ENCODE measurements at regions not wholly inside any gene's neighbourhood (a gene's known extent, or its start where the extent isn't known, plus 50 kb on each side); places are given as distances from the start of the nearest gene placed in this dataset.

GRCh38 chr6:74870403-74870802 is 335.4 kb downstream of the COL12A1 start:
- peaks cover 0 to 3% (median 0%) of the 10 kb centered on the region in 3 donors for H3K9me3 ChIP-seq (ENCODE audit: control insufficient read depth in 3 of 3, low read length in 3 of 3)
- no peaks in the 10 kb centered on the region for H3K36me3 ChIP-seq (ENCODE audit: control insufficient read depth in 3 of 3, insufficient read depth in 3 of 3, low read length in 3 of 3)
- no peak overlapping the region for H3K27ac ChIP-seq (ENCODE audit: low read depth, low read length)
- H3K9ac ChIP-seq (ENCODE audit: low read depth in 1 of 3, low read length in 3 of 3) = no peak overlapping the region
- H3K4me3 ChIP-seq (ENCODE audit: low read length in 3 of 3) = no peak overlapping the region
- no peaks in the 10 kb centered on the region for H3K4me1 ChIP-seq (ENCODE audit: control insufficient read depth in 3 of 3, insufficient read depth in 3 of 3, low read length in 3 of 3)
- H3K27me3 ChIP-seq (ENCODE audit: control insufficient read depth in 3 of 3, insufficient read depth in 3 of 3, low read length in 3 of 3) = no peaks in the 10 kb centered on the region

DNA sequence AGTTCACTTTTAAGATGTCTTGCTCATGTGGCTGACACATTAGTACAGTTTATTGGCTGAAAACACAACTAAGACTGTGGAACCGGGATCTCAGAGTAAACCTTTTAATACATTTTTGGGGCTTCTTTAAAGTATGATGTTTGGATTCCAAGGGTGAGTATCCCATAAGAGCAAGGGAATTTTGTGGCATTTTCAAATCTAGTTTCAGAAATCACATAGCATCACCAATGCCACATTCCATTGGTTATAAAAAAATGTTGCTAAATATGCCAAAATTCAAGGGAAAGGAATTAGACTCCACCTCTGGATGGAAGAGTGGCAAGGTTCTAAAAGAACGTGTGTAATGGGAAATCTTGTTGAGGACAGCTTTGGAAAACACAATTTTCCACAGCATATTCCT is 338.6 kb downstream of the COL12A1 start:
- no peaks in the 10 kb centered on the region for H3K4me1 ChIP-seq (ENCODE audit: control insufficient read depth in 3 of 3, insufficient read depth in 3 of 3, low read length in 3 of 3)
- no peaks in the 10 kb centered on the region for H3K36me3 ChIP-seq (ENCODE audit: control insufficient read depth in 3 of 3, insufficient read depth in 3 of 3, low read length in 3 of 3)
- no peak overlapping the region for H3K27ac ChIP-seq (ENCODE audit: low read depth, low read length)
- H3K27me3 ChIP-seq (ENCODE audit: control insufficient read depth in 3 of 3, insufficient read depth in 3 of 3, low read length in 3 of 3) = no peaks in the 10 kb centered on the region
- H3K9ac ChIP-seq (ENCODE audit: low read depth in 1 of 3, low read length in 3 of 3) = no peak overlapping the region
- H3K4me3 ChIP-seq (ENCODE audit: low read length in 3 of 3) = no peak overlapping the region
- no peaks in the 10 kb centered on the region for H3K9me3 ChIP-seq (ENCODE audit: control insufficient read depth in 3 of 3, low read length in 3 of 3)

GRCh38 chr6:74863968-74864367 is 341.9 kb downstream of the COL12A1 start:
- no peak overlapping the region for H3K27ac ChIP-seq (ENCODE audit: low read depth, low read length)

DNA sequence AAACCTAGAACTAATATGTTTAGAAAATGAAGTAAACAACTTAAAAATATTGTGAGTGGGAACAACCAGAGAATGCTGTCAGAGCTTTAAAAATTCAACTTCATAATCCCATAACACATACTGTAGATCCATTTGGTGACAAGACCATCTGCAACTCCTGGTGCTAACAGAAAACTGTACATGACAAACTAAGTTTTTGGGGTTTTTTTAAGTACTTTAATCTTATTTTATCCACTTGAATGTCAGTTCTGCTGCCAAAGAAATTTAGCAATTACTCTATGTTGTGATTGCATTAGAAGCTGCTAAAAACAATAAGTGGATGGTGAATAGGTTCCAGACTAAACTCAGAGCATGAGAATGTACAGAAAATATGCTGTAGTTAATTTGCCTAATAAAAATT is 345.4 kb downstream of the COL12A1 start:
- Histone ChIP-seq H3K36me3 (ENCODE audit: control insufficient read depth in 3 of 3, insufficient read depth in 3 of 3, low read length in 3 of 3) (no peaks in the 10 kb centered on the region), H3K4me3 (ENCODE audit: low read length in 3 of 3) (no peak overlapping the region), H3K9ac (ENCODE audit: low read depth in 1 of 3, low read length in 3 of 3) (no peak overlapping the region), H3K9me3 (ENCODE audit: control insufficient read depth in 3 of 3, low read length in 3 of 3) (no peaks in the 10 kb centered on the region), H3K27me3 (ENCODE audit: control insufficient read depth in 3 of 3, insufficient read depth in 3 of 3, low read length in 3 of 3) (no peaks in the 10 kb centered on the region), H3K4me1 (ENCODE audit: control insufficient read depth in 3 of 3, insufficient read depth in 3 of 3, low read length in 3 of 3) (no peaks in the 10 kb centered on the region), H3K27ac (ENCODE audit: low read depth, low read length) (no peak overlapping the region)

More at GRCh38 chr6:74863968-74864367, 341.9 kb downstream of the COL12A1 start:
- Histone ChIP-seq H3K9ac (ENCODE audit: low read depth in 1 of 3, low read length in 3 of 3) (no peak overlapping the region), H3K9me3 (ENCODE audit: control insufficient read depth in 3 of 3, low read length in 3 of 3) (no peaks in the 10 kb centered on the region), H3K4me1 (ENCODE audit: control insufficient read depth in 3 of 3, insufficient read depth in 3 of 3, low read length in 3 of 3) (no peaks in the 10 kb centered on the region), H3K4me3 (ENCODE audit: low read length in 3 of 3) (no peak overlapping the region), H3K36me3 (ENCODE audit: control insufficient read depth in 3 of 3, insufficient read depth in 3 of 3, low read length in 3 of 3) (no peaks in the 10 kb centered on the region), H3K27me3 (ENCODE audit: control insufficient read depth in 3 of 3, insufficient read depth in 3 of 3, low read length in 3 of 3) (no peaks in the 10 kb centered on the region)

DNA sequence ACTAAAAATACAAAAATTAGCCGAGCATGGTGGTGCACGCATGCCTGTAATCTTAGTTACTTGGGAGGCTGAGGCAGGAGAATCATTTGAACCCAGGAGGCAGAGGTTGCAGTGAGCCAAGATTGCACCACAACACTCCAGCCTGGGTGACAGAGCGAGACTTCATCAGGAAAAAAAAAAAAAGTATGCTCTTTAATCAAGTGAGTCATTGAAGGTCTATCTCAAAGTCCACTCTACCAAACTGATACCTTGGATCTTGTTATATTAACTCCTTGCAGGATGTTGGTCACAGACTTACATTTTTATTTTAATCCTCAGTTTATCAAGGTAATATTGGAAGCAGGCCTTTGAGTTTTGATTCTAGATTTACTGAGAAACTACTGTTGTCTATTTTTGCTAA is 348.7 kb downstream of the COL12A1 start:
- no peaks in the 10 kb centered on the region for H3K36me3 ChIP-seq (ENCODE audit: control insufficient read depth in 3 of 3, insufficient read depth in 3 of 3, low read length in 3 of 3)
- no peaks in the 10 kb centered on the region for H3K27me3 ChIP-seq (ENCODE audit: control insufficient read depth in 3 of 3, insufficient read depth in 3 of 3, low read length in 3 of 3)
- no peak overlapping the region for H3K9ac ChIP-seq (ENCODE audit: low read depth in 1 of 3, low read length in 3 of 3)
- H3K27ac ChIP-seq (ENCODE audit: low read depth, low read length) = no peak overlapping the region
- no peaks in the 10 kb centered on the region for H3K9me3 ChIP-seq (ENCODE audit: control insufficient read depth in 3 of 3, low read length in 3 of 3)
- no peak overlapping the region for H3K4me3 ChIP-seq (ENCODE audit: low read length in 3 of 3)
- H3K4me1 ChIP-seq (ENCODE audit: control insufficient read depth in 3 of 3, insufficient read depth in 3 of 3, low read length in 3 of 3) = no peaks in the 10 kb centered on the region

DNA sequence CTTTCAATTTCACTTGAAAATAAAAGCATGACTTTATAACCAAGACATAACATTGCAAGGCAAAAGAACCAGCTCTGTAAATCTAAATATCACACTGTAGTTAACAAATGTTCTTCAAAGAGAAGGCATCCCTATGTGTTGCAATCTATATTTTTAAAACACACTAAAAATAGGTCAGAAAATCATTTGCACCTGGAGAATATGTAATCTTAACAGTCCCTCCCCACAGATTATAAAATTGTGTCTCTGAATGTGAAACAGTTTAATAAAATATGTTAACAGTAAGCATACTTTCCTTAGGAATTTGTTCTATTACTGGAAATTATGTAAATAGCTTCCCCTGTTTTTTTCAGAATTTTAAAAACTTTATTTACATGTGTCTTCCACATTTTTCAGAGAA is 351.9 kb downstream of the COL12A1 start:
- Histone ChIP-seq H3K9me3 (ENCODE audit: control insufficient read depth in 3 of 3, low read length in 3 of 3) (no peaks in the 10 kb centered on the region), H3K4me3 (ENCODE audit: low read length in 3 of 3) (no peak overlapping the region), H3K36me3 (ENCODE audit: control insufficient read depth in 3 of 3, insufficient read depth in 3 of 3, low read length in 3 of 3) (no peaks in the 10 kb centered on the region), H3K27me3 (ENCODE audit: control insufficient read depth in 3 of 3, insufficient read depth in 3 of 3, low read length in 3 of 3) (no peaks in the 10 kb centered on the region), H3K4me1 (ENCODE audit: control insufficient read depth in 3 of 3, insufficient read depth in 3 of 3, low read length in 3 of 3) (no peaks in the 10 kb centered on the region), H3K9ac (ENCODE audit: low read depth in 1 of 3, low read length in 3 of 3) (no peak overlapping the region), H3K27ac (ENCODE audit: low read depth, low read length) (no peak overlapping the region)

DNA sequence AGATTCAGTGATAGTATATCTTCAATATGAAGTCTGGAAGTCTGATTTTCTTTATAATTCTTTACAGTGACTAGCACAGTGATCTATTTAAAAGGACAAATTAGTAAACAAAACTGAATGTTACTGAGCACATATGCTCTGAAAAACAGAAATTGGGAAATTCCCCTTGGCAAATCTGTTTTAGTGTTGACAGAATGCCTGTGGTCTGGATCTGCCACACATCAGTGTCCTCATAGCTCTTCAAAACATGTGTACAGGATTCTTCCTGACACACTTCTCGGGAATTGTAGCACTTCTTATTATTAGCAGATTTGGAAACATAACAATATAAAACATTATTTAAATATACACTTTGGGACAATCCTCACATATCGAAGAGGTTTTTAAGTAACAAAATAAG is 354.3 kb downstream of the COL12A1 start:
- no peaks in the 10 kb centered on the region for H3K36me3 ChIP-seq (ENCODE audit: control insufficient read depth in 3 of 3, insufficient read depth in 3 of 3, low read length in 3 of 3)
- no peaks in the 10 kb centered on the region for H3K4me1 ChIP-seq (ENCODE audit: control insufficient read depth in 3 of 3, insufficient read depth in 3 of 3, low read length in 3 of 3)
- H3K27me3 ChIP-seq (ENCODE audit: control insufficient read depth in 3 of 3, insufficient read depth in 3 of 3, low read length in 3 of 3) = no peaks in the 10 kb centered on the region
- H3K9me3 ChIP-seq (ENCODE audit: control insufficient read depth in 3 of 3, low read length in 3 of 3) = no peaks in the 10 kb centered on the region
- H3K9ac ChIP-seq (ENCODE audit: low read depth in 1 of 3, low read length in 3 of 3) = no peak overlapping the region
- H3K27ac ChIP-seq (ENCODE audit: low read depth, low read length) = no peak overlapping the region
- no peak overlapping the region for H3K4me3 ChIP-seq (ENCODE audit: low read length in 3 of 3)

GRCh38 chr6:74840953-74841352 is 364.9 kb downstream of the COL12A1 start:
- no peaks in the 10 kb centered on the region for H3K9me3 ChIP-seq (ENCODE audit: control insufficient read depth in 3 of 3, low read length in 3 of 3)
- H3K27ac ChIP-seq (ENCODE audit: low read depth, low read length) = no peak overlapping the region
- no peak overlapping the region for H3K4me3 ChIP-seq (ENCODE audit: low read length in 3 of 3)
- H3K27me3 ChIP-seq (ENCODE audit: control insufficient read depth in 3 of 3, insufficient read depth in 3 of 3, low read length in 3 of 3) = no peaks in the 10 kb centered on the region
- no peak overlapping the region for H3K9ac ChIP-seq (ENCODE audit: low read depth in 1 of 3, low read length in 3 of 3)
- no peaks in the 10 kb centered on the region for H3K36me3 ChIP-seq (ENCODE audit: control insufficient read depth in 3 of 3, insufficient read depth in 3 of 3, low read length in 3 of 3)
- no peaks in the 10 kb centered on the region for H3K4me1 ChIP-seq (ENCODE audit: control insufficient read depth in 3 of 3, insufficient read depth in 3 of 3, low read length in 3 of 3)

DNA sequence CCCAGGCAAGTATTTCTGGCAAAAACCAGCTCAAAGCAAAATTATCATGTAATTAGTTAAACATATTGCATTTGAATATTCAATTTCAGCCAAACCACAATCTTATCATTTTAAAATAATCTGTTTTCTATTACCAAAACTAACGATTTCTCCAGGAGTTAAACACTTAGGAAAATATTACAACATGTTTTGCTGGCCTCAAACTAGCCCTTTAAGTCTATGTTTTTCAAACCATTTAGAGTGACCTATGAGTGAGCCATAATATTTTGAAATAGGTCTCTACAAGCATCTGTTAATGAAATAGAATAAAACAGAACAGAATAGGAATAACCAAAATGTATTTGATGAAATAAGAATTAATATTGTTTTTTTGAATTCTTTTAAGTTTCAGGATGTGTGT is 370.9 kb downstream of the COL12A1 start:
- Histone ChIP-seq H3K27me3 (ENCODE audit: control insufficient read depth in 3 of 3, insufficient read depth in 3 of 3, low read length in 3 of 3) (no peaks in the 10 kb centered on the region), H3K27ac (ENCODE audit: low read depth, low read length) (no peak overlapping the region), H3K9me3 (ENCODE audit: control insufficient read depth in 3 of 3, low read length in 3 of 3) (no peaks in the 10 kb centered on the region), H3K9ac (ENCODE audit: low read depth in 1 of 3, low read length in 3 of 3) (no peak overlapping the region), H3K36me3 (ENCODE audit: control insufficient read depth in 3 of 3, insufficient read depth in 3 of 3, low read length in 3 of 3) (no peaks in the 10 kb centered on the region), H3K4me1 (ENCODE audit: control insufficient read depth in 3 of 3, insufficient read depth in 3 of 3, low read length in 3 of 3) (no peaks in the 10 kb centered on the region), H3K4me3 (ENCODE audit: low read length in 3 of 3) (no peak overlapping the region)

DNA sequence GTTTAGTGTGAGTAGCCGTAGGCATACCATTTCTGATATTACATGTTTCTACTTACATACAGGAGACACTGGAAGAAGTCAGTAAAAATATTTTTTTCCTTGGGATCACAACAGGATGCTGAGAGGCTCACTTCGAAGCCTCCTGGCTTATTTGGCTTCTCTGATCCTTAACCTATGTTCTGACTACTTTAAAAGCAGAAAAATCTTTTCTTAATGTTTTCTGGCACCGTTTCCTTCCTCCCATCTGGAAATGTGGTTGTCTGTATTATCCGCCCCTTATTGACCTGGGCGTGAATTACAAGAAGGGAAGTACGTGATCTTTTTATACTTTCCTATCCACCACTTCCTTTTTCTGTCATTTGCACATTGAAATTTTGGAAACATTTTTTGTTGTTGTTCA is 379.6 kb downstream of the COL12A1 start:
- no peaks in the 10 kb centered on the region for H3K27me3 ChIP-seq (ENCODE audit: control insufficient read depth in 3 of 3, insufficient read depth in 3 of 3, low read length in 3 of 3)
- H3K9ac ChIP-seq (ENCODE audit: low read depth in 1 of 3, low read length in 3 of 3) = no peak overlapping the region
- no peaks in the 10 kb centered on the region for H3K4me1 ChIP-seq (ENCODE audit: control insufficient read depth in 3 of 3, insufficient read depth in 3 of 3, low read length in 3 of 3)
- no peaks in the 10 kb centered on the region for H3K9me3 ChIP-seq (ENCODE audit: control insufficient read depth in 3 of 3, low read length in 3 of 3)
- H3K27ac ChIP-seq (ENCODE audit: low read depth, low read length) = no peak overlapping the region
- no peaks in the 10 kb centered on the region for H3K36me3 ChIP-seq (ENCODE audit: control insufficient read depth in 3 of 3, insufficient read depth in 3 of 3, low read length in 3 of 3)
- no peak overlapping the region for H3K4me3 ChIP-seq (ENCODE audit: low read length in 3 of 3)

DNA sequence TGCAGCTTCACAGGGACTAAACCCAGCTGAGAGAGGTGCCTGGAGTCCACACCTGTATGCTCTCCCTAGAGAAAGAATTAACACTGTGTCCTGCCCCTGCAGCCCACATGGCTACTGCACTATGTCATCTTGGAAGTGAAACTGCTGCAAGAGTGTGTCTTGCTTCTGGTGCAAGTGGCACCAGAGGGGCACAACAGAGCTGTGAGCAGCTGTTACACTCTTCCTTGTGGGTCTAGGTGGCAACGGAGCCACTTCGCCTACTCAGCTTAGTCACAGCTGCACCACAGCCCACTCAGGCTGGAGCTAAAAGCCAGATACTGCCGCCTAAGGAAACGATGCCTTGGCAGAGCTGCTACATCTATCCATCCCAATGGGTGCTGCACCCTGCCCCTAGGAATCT is 391.4 kb downstream of the COL12A1 start:
- Histone ChIP-seq H3K9me3 (ENCODE audit: control insufficient read depth in 3 of 3, low read length in 3 of 3) (no peaks in the 10 kb centered on the region), H3K36me3 (ENCODE audit: control insufficient read depth in 3 of 3, insufficient read depth in 3 of 3, low read length in 3 of 3) (no peaks in the 10 kb centered on the region), H3K4me3 (ENCODE audit: low read length in 3 of 3) (no peak overlapping the region), H3K4me1 (ENCODE audit: control insufficient read depth in 3 of 3, insufficient read depth in 3 of 3, low read length in 3 of 3) (no peaks in the 10 kb centered on the region), H3K27ac (ENCODE audit: low read depth, low read length) (no peak overlapping the region), H3K9ac (ENCODE audit: low read depth in 1 of 3, low read length in 3 of 3) (no peak overlapping the region), H3K27me3 (ENCODE audit: control insufficient read depth in 3 of 3, insufficient read depth in 3 of 3, low read length in 3 of 3) (no peaks in the 10 kb centered on the region)

Measured in skeletal muscle tissue (tissue), 3 donors.